NCI-H526 treated with DMSO at 0.1 percent for 48 hours (cell line): ENCODE measurements at regions not wholly inside any gene's neighbourhood (a gene's known extent, or its start where the extent isn't known, plus 50 kb on each side); places are given as distances from the start of the nearest gene placed in this dataset.
"Not testable (repeated sequence)": the region's sequence is repeated elsewhere in the genome, so short reads cannot be mapped to it uniquely, and the experiment has no call there.

ENCODE experiments used
- DNase-seq: peaks from one replicate; lab custom pipeline; 2025; lab: John Stamatoyannopoulos, UW

GRCh38 chr10:106384496-106384895 lies 780.0 kb downstream of the SORCS1 start:
- no peak for DNase-seq

GRCh38 chr10:106380706-106381105 lies 783.8 kb downstream of the SORCS1 start:
- DNase-seq: no peak

- DNase-seq: no peak
Observed at GRCh38 chr10:106378251-106378650, 786.3 kb downstream of the SORCS1 start.

GRCh38 chr10:106370751-106371150 lies 793.8 kb downstream of the SORCS1 start:
- no peak for DNase-seq

GRCh38 chr10:106360870-106361269 lies 803.6 kb downstream of the SORCS1 start:
- no peak for DNase-seq

- no peak for DNase-seq
Observed at GRCh38 chr10:106355450-106355849, 809.1 kb downstream of the SORCS1 start.

- DNase-seq: no peak
Observed at GRCh38 chr10:106348933-106349332, 815.6 kb downstream of the SORCS1 start.

- DNase-seq: no peak
Observed at GRCh38 chr10:106347547-106347946, 817.0 kb downstream of the SORCS1 start.

- not testable (repeated sequence) for DNase-seq
Observed at GRCh38 chr10:106343539-106343938, 821.0 kb downstream of the SORCS1 start.

GRCh38 chr10:106341356-106341755 lies 823.1 kb downstream of the SORCS1 start:
- no peak for DNase-seq

- DNase-seq: no peak
Observed at GRCh38 chr10:106338486-106338885, 826.0 kb downstream of the SORCS1 start.

GRCh38 chr10:106336874-106337273 lies 827.6 kb downstream of the SORCS1 start:
- no peak for DNase-seq

- no peak for DNase-seq
Observed at GRCh38 chr10:106327747-106328146, 836.8 kb downstream of the SORCS1 start.

- no peak for DNase-seq
Observed at GRCh38 chr10:106320876-106321275, 843.6 kb downstream of the SORCS1 start.

GRCh38 chr10:106320078-106320477 lies 844.4 kb downstream of the SORCS1 start:
- no peak for DNase-seq

- DNase-seq: no peak
Observed at GRCh38 chr10:106317554-106317953, 847.0 kb downstream of the SORCS1 start.

- no peak for DNase-seq
Observed at GRCh38 chr10:106313041-106313440, 851.5 kb downstream of the SORCS1 start.

GRCh38 chr10:106312087-106312486 lies 852.4 kb downstream of the SORCS1 start:
- no peak for DNase-seq

GRCh38 chr10:106311590-106311989 lies 852.9 kb downstream of the SORCS1 start:
- no peak for DNase-seq

GRCh38 chr10:106310596-106310995 lies 853.9 kb downstream of the SORCS1 start:
- no peak for DNase-seq

GRCh38 chr10:106309376-106309775 lies 855.1 kb downstream of the SORCS1 start:
- DNase-seq: no peak

- DNase-seq: no peak
Observed at GRCh38 chr10:106308284-106308683, 856.2 kb downstream of the SORCS1 start.

GRCh38 chr10:106304056-106304455 lies 860.5 kb downstream of the SORCS1 start:
- DNase-seq: no peak

GRCh38 chr10:106302961-106303360 lies 861.5 kb downstream of the SORCS1 start:
- no peak for DNase-seq

- no peak for DNase-seq
Observed at GRCh38 chr10:106301146-106301545, 863.4 kb downstream of the SORCS1 start.
